ENCODE measurements at regions not wholly inside any gene's neighbourhood (a gene's known extent, or its start where the extent isn't known, plus 50 kb on each side); places are given as distances from the start of the nearest gene placed in this dataset.

DNA sequence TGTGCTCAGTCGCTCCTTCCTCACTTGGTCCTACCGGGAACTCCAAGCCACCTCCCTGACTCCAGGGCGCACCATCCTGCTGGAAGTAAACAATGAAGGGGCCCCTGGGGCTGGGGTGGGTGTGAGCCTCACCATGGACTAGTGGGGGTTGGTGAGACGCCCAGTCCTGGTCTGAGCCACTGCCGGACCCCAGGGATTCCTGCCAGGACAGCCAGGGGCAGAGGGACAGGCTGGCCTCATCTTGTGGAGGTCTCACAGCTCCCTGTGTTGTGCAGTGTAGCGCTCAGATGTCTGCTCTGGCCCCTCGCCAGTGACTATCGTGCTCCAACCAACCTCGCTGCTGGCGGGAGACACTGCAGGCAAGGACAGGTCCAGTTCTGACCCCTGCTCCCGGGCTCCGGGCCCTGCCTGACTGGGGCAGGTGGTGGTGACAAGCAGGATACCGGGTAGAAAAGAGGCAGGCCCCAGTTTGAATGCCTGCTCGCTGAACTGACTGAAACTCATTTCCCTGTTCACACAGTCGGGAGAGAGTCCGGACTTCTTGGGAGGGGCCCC is 1021.4 kb downstream of the BRD1 start:
- no peak overlapping the region for H3K4me2 ChIP-seq (ENCODE audit: low read depth, low read length, poor library complexity, severe bottlenecking)

DNA sequence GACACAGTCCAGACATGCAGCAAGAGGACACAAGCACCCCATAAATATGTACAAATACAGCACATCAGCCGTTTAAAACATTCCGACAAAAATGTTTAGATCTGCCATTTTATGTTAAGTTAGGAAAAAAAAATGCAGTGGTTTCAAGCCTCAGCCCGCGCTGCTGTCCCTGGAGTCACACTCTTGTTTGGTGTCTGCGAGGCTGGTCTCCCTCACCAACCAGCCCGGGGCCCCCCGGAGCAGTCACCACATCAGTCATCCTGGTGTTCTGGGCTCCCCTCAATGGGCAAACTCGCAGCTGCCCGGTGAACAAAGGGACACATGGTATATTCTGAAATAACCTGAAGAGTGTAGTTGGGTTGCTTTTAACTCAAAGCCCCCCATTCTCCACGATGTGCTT is 1022.2 kb downstream of the BRD1 start:
- Histone ChIP-seq H3K4me3 (ENCODE audit: insufficient read depth, low read length, poor library complexity, severe bottlenecking) (no peak overlapping the region), H3K9me2 (replicated peaks; ENCODE audit: insufficient read depth, low read length) (no peaks in the 10 kb centered on the region)
- TF ChIP-seq, protein P1, sequence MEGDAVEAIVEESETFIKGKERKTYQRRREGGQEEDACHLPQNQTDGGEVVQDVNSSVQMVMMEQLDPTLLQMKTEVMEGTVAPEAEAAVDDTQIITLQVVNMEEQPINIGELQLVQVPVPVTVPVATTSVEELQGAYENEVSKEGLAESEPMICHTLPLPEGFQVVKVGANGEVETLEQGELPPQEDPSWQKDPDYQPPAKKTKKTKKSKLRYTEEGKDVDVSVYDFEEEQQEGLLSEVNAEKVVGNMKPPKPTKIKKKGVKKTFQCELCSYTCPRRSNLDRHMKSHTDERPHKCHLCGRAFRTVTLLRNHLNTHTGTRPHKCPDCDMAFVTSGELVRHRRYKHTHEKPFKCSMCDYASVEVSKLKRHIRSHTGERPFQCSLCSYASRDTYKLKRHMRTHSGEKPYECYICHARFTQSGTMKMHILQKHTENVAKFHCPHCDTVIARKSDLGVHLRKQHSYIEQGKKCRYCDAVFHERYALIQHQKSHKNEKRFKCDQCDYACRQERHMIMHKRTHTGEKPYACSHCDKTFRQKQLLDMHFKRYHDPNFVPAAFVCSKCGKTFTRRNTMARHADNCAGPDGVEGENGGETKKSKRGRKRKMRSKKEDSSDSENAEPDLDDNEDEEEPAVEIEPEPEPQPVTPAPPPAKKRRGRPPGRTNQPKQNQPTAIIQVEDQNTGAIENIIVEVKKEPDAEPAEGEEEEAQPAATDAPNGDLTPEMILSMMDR (IDR thresholded peaks at IDR 0.05; ENCODE audit: insufficient read depth, low read length, poor library complexity, severe bottlenecking), result no peak
- no peak for TF ChIP-seq EZH2phosphoT487 (conservative IDR thresholded peaks at IDR 0.05; ENCODE audit: low read length)

More for the DNA sequence above, 1021.4 kb downstream of the BRD1 start:
- Histone ChIP-seq H3K36me3 (ENCODE audit: low read length) (no peaks in the 10 kb centered on the region), H3K9ac (ENCODE audit: low read length) (no peak overlapping the region), H3F3A (ENCODE audit: insufficient read depth) (no peaks in the 10 kb centered on the region), H3K27me3 (ENCODE audit: low read length) (no peaks in the 10 kb centered on the region), H3K4me3 (ENCODE audit: insufficient read depth, low read length, poor library complexity, severe bottlenecking) (no peak overlapping the region), H3K9me3 (ENCODE audit: insufficient read depth, low read length) (no peaks in the 10 kb centered on the region), H4K20me1 (ENCODE audit: low read depth, low read length) (no peaks in the 10 kb centered on the region), H3K27ac (ENCODE audit: low read depth, low read length) (no peak overlapping the region), H2AFZ (ENCODE audit: low read depth, low read length, severe bottlenecking) (no peak overlapping the region), H3K79me2 (ENCODE audit: insufficient read depth, low read length) (no peaks in the 10 kb centered on the region), H3K9me2 (replicated peaks; ENCODE audit: insufficient read depth, low read length) (no peaks in the 10 kb centered on the region)
- TF ChIP-seq EZH2phosphoT487 (conservative IDR thresholded peaks at IDR 0.05; ENCODE audit: low read length), result no peak
- TF ChIP-seq, protein P1 (IDR thresholded peaks at IDR 0.05; ENCODE audit: insufficient read depth, low read length, poor library complexity, severe bottlenecking), result no peak

DNA sequence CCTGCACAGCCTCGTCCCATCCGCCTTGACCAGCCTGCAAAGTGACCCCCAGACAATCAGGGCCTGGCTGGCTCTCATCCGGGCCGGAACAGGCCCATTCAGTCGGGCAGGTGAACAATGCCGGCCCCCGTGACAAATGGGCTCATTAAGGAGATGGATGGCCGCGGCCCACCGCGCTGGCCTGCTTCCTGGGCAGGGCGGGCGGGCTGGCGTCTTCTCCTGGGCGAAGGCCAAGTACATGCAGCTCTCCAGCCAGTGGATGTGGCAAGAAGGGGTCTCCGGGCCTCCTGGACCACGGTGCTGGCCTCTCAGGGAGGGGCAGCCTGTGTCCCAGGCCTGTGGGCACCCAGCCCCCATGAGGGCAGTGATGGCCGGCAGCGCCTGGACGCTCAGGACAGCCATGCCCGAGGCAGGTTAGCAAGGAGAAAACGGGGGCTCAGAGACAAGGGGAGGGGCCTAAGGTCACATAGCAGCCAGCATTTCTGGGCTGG is 1022.8 kb downstream of the BRD1 start:
- Histone ChIP-seq H3K9me2 (replicated peaks; ENCODE audit: insufficient read depth, low read length) (no peaks in the 10 kb centered on the region), H3K9me3 (ENCODE audit: insufficient read depth, low read length) (no peaks in the 10 kb centered on the region), H3K4me2 (ENCODE audit: low read depth, low read length, poor library complexity, severe bottlenecking) (no peak overlapping the region), H3K9ac (ENCODE audit: low read length) (no peak overlapping the region), H3K27ac (ENCODE audit: low read depth, low read length) (no peak overlapping the region), H4K20me1 (ENCODE audit: low read depth, low read length) (no peaks in the 10 kb centered on the region), H3K4me3 (ENCODE audit: insufficient read depth, low read length, poor library complexity, severe bottlenecking) (no peak overlapping the region), H3F3A (ENCODE audit: insufficient read depth) (no peaks in the 10 kb centered on the region), H3K36me3 (ENCODE audit: low read length) (no peaks in the 10 kb centered on the region), H3K27me3 (ENCODE audit: low read length) (no peaks in the 10 kb centered on the region), H2AFZ (ENCODE audit: low read depth, low read length, severe bottlenecking) (no peak overlapping the region), H3K79me2 (ENCODE audit: insufficient read depth, low read length) (no peaks in the 10 kb centered on the region)
- TF ChIP-seq, protein P1 (IDR thresholded peaks at IDR 0.05; ENCODE audit: insufficient read depth, low read length, poor library complexity, severe bottlenecking), result no peak
- TF ChIP-seq EZH2phosphoT487 (conservative IDR thresholded peaks at IDR 0.05; ENCODE audit: low read length), result no peak

More for the DNA sequence above, 1022.2 kb downstream of the BRD1 start:
- H3K79me2 ChIP-seq (ENCODE audit: insufficient read depth, low read length), result no peaks in the 10 kb centered on the region
- no peaks in the 10 kb centered on the region for H3K36me3 ChIP-seq (ENCODE audit: low read length)
- H4K20me1 ChIP-seq (ENCODE audit: low read depth, low read length), result no peaks in the 10 kb centered on the region
- no peaks in the 10 kb centered on the region for H3F3A ChIP-seq (ENCODE audit: insufficient read depth)
- no peaks in the 10 kb centered on the region for H3K9me3 ChIP-seq (ENCODE audit: insufficient read depth, low read length)
- H3K27me3 ChIP-seq (ENCODE audit: low read length), result no peaks in the 10 kb centered on the region
- no peak overlapping the region for H3K4me2 ChIP-seq (ENCODE audit: low read depth, low read length, poor library complexity, severe bottlenecking)
- H3K9ac ChIP-seq (ENCODE audit: low read length), result no peak overlapping the region
- H3K27ac ChIP-seq (ENCODE audit: low read depth, low read length), result no peak overlapping the region
- no peak overlapping the region for H2AFZ ChIP-seq (ENCODE audit: low read depth, low read length, severe bottlenecking)
